ENCODE measurements at regions not wholly inside any gene's neighbourhood (a gene's known extent, or its start where the extent isn't known, plus 50 kb on each side); places are given as distances from the start of the nearest gene placed in this dataset.

DNA sequence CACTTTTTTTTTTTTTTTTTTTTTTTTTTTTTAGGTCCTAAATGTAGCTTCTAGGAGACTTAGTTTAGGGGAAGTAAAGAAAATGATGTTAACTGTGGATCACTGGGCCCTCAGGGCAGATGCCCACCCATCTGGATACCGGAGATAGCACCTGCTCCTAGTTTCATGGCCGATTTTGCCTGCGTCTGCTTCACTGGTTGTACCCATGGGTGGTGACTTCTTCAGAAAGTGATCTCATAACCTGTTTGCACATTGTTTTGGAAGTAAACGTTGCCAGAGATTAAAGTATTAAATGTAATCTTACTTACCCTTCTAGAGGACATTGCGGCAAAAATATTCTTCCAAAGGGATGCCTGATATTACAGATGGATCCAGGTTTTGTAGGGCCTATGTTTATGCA, 79.8 kb upstream of the SGK1 start:
- ChIA-PET CTCF (ENCODE audit: low intra/inter-chr PET ratio) (no interaction called here), POLR2A (no interaction called here)
- no peaks in the 10 kb centered on the region for H3K36me3 ChIP-seq (ENCODE audit: control insufficient read depth, insufficient read depth, low read length)
- no peaks in the 10 kb centered on the region for H3K9me1 ChIP-seq (ENCODE audit: control insufficient read depth, insufficient read depth, low read length)
- no peaks in the 10 kb centered on the region for H3K27me3 ChIP-seq (ENCODE audit: control insufficient read depth in 2 of 2, insufficient read depth in 2 of 2, low read length in 2 of 2)
- peaks cover 0 to 4% of the 10 kb centered on the region in 2 experiments; a peak in 4 of 5 replicates for H3K4me1 ChIP-seq (replicated peaks in 1 of 2; ENCODE audit: control insufficient read depth in 2 of 2, insufficient read depth in 2 of 2, low read length in 2 of 2)
- ATAC-seq = no peak
- BruUV-seq (replicated peaks) = no TSS peak
- 0 out of 2 replicates have a peak overlapping the region, but pooled peaks have one; percentile 34 for H2AFZ ChIP-seq (ENCODE audit: low read depth, low read length)
- H3K27ac ChIP-seq (ENCODE audit: extremely low read depth, low read depth, low read length) = no peak overlapping the region
- no peak for DNase-seq (ENCODE audit: extremely low read depth in 1 of 4, low spot score in 3 of 4)
- no peaks in the 10 kb centered on the region for H3K79me2 ChIP-seq (ENCODE audit: control insufficient read depth, insufficient read depth, low read length)
- H3K9me3 ChIP-seq (replicated peaks; ENCODE audit: control insufficient read depth, insufficient read depth, low read depth, low read length) = no peaks in the 10 kb centered on the region
- in situ Hi-C loops (cut with MboI) = no loop called here
- intact Hi-C loops (cut with micrococcal nuclease) = no loop called here
- no peak overlapping the region for H3K9ac ChIP-seq (ENCODE audit: insufficient read depth in 1 of 2, low read depth in 2 of 2, low read length in 2 of 2)
- 76% methylated on average over 5 of the region's 5 CpGs for WGBS (ENCODE audit: insufficient coverage, low coverage, missing lambda C conversion rate)
- no peak overlapping the region for H3K4me3 ChIP-seq
- no peak for FAIRE-seq
- TF ChIP-seq BMI1 (IDR thresholded peaks at IDR 0.05; ENCODE audit: low read length) = no peak
- TF ChIP-seq PHF8 (IDR thresholded peaks at IDR 0.05; ENCODE audit: borderline replicate concordance, low read length) = no peak
- no peak for TF ChIP-seq ETV5 (CRISPR knock-in tag; IDR thresholded peaks at IDR 0.05; ENCODE audit: low read depth)
- no peak for TF ChIP-seq MCM5 (IDR thresholded peaks at IDR 0.05; ENCODE audit: low read depth)
- TF ChIP-seq DMBX1 (CRISPR knock-in tag; IDR thresholded peaks at IDR 0.05; ENCODE audit: borderline replicate concordance) = no peak
- no peak for TF ChIP-seq IFI16 (CRISPR knock-in tag; IDR thresholded peaks at IDR 0.05)
- TF ChIP-seq, protein P1, sequence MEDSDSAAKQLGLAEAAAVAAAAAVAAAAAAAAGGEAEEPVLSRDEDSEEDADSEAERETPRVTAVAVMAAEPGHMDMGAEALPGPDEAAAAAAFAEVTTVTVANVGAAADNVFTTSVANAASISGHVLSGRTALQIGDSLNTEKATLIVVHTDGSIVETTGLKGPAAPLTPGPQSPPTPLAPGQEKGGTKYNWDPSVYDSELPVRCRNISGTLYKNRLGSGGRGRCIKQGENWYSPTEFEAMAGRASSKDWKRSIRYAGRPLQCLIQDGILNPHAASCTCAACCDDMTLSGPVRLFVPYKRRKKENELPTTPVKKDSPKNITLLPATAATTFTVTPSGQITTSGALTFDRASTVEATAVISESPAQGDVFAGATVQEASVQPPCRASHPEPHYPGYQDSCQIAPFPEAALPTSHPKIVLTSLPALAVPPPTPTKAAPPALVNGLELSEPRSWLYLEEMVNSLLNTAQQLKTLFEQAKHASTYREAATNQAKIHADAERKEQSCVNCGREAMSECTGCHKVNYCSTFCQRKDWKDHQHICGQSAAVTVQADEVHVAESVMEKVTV (CRISPR knock-in tag; IDR thresholded peaks at IDR 0.05) = no peak
- no peak for TF ChIP-seq GTF2F1 (IDR thresholded peaks at IDR 0.05; ENCODE audit: low read depth, low read length)
- no peak for TF ChIP-seq ZFP36 (IDR thresholded peaks at IDR 0.05; ENCODE audit: low read depth, low read length, partially characterized antibody)
- no peak for TF ChIP-seq KLF10 (CRISPR knock-in tag; IDR thresholded peaks at IDR 0.05)
- TF ChIP-seq BRCA1 (IDR thresholded peaks at IDR 0.05) = no peak
- TF ChIP-seq BRCA1 (CRISPR knock-in tag; IDR thresholded peaks at IDR 0.05) = no peak
- TF ChIP-seq CEBPB (tag; IDR thresholded peaks at IDR 0.05) = no peak
- no peak overlapping the region for H3K4me2 ChIP-seq (ENCODE audit: insufficient read depth, low read length)
- no peaks in the 10 kb centered on the region for H4K20me1 ChIP-seq (replicated peaks; ENCODE audit: control insufficient read depth, insufficient read depth, low read length)
